Esophagus squamous epithelium (tissue), 4 donors: ENCODE measurements at regions not wholly inside any gene's neighbourhood (a gene's known extent, or its start where the extent isn't known, plus 50 kb on each side); places are given as distances from the start of the nearest gene placed in this dataset.

Experiments used
- CTCF ChIP-seq, 6 experiments: fragments of 450-650 bp in 4 of 6; fragments of 200-600 bp in 2 of 6; sonication (generic) in 2 of 6; IDR thresholded peaks; one replicate each; pipeline ENCODE4 v1.5.1; 2016 to 2019; ENCODE audit warnings: antibody characterized with exemption in 6 of 6, mild to moderate bottlenecking in 4 of 6, moderate library complexity in 4 of 6
- POLR2A ChIP-seq, 4 donors: fragments of 450-650 bp; IDR thresholded peaks; one replicate each; pipeline ENCODE4 v1.6.1; 2017; ENCODE audit warnings: antibody characterized with exemption in 4 of 4, mild to moderate bottlenecking in 4 of 4, moderate library complexity in 3 of 4

- TF ChIP-seq CTCF (IDR thresholded peaks at IDR 0.05) (no peak), POLR2A (IDR thresholded peaks at IDR 0.05) (no peak)
Observed at GRCh38 chr6:30823534-30823865, 60.8 kb upstream of the DDR1 start.
